Stimulated activated CD4-positive, alpha-beta T cell treated with anti-CD3 and anti-CD28 coated beads, TNF-alpha, amount 100 ng/mL, for 24 hours (primary cell): ENCODE measurements at regions not wholly inside any gene's neighbourhood (a gene's known extent, or its start where the extent isn't known, plus 50 kb on each side); places are given as distances from the start of the nearest gene placed in this dataset.
A peak's percentile ranks its signal among the peaks of the same experiment; 100 is the strongest.

Experiments used
- DNase-seq, 3 experiments: peaks; one replicate each; pipeline ENCODE4 v3.0.0-alpha.2; 2020; ENCODE audit warnings: low read depth in 3 of 3

DNA sequence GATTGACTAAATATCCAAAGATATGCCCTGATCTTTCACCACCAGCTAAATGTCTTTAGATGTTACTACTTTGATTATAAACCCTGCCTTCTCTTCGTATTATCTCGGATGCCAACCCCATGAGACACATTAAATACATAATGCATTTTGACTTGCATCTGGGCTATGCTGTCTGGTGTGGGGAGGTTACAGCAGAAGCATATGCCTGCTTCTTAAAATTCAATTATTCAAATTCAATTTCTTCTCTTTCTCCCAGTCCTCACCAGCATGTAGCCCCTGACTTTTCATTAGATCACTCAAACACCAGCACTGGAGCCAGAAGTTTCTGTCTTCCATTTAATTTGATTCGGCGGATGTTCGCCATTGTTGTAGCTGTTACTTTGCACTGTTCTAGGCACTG lies 360.7 kb upstream of the CAMK1G start:
- no peak for DNase-seq

DNA sequence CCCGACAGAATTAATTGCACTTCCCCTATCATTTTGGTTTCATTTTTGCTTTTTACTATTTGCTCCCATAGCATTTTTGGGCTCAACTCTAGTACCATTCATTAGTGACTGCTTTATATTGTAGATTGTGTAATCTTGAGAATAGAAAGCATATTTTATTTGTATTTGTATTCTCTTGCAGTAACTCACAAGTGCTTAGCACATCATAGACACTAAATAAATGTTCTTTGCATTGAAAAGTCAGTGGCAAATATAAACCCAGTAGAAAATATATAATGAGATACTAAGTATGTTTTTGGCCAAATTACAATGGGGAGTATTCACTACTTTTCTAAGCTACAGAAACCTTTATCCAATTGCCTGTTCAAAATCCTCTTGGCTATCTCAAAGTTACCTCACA lies 359.7 kb upstream of the CAMK1G start:
- DNase-seq: no peak

DNA sequence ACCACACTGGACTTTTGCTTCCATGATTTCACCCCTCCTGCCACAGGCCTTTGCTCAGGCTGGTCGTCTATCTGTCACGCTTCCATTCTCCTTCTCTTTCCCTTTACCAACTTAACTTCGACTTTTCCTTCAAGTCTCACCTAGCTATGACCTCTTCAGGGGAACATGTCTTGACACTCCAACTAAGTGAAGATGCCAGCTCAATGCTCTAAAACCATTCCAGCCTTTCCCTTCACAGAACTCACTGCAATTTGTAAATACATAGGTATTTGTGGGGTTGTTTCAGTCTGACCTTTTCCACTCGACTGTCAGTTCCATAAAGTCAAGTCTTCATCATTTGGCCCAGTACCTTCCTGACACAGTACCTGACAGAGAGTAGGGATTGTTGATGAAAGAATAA lies 358.6 kb upstream of the CAMK1G start:
- DNase-seq: no peak

DNA sequence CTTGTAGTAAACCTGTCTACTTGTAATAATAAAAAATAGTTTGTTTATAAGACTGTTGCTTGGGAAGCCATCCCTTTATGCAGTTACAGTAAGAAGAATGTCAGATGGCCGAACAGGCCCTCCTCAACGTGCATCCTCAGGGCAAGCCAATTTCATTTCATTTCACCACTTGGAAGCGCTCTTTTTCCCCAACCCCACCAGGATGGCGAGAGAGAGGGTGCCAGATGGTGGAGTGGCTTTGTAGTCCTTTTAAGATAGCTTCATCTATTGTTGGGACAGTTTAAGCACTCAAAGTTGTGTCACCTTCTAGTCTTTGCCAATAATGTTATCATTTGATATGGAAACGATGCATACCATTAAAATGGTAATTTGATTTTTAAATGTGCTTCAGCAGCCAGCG lies 356.3 kb upstream of the CAMK1G start:
- DNase-seq: no peak

DNA sequence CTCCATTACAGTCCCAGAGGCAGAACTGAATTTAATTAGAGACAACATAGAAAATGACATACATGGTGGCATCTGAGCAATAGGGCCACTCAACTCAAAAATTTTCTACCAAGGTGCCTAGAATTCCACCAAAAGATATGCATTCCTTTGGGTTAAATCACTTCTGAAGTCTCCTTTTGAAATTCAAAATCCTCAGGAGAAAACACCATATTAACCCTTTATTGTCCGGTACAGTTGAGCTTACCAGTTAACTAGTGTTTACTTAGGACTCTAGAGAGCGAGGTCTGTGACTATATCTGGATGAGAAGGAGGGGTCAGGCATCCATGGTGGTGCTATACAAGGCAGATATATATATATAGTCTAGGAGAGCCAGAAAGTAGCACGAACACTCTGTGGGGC lies 355.6 kb upstream of the CAMK1G start:
- DNase-seq: no peak

DNA sequence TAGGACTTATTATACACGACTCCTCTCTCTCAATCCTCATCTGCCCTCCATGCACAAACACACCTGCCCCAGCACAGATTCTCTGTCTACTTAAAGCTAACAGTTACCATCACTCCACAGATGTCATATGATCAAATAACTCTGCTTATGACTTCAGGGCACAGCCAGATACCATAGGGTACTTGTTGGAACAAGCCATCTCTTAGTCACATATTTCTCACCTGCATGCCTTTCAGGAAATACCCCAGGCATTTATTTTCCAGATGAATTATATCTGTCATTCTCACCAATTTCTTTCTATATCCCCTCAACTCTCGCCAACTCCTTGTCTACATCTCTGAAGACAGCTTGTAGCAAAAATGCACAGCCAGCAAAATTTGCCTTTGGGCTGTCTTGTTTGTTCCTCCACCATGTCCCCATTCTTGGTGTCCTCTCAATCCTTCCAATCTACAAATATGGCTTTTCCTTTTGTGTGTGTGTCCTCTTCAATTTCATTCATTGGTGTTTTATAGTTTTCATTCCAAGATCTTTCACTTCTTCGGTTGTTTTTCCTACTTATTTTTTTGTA lies 353.9 kb upstream of the CAMK1G start:
- DNase-seq: no peak

DNA sequence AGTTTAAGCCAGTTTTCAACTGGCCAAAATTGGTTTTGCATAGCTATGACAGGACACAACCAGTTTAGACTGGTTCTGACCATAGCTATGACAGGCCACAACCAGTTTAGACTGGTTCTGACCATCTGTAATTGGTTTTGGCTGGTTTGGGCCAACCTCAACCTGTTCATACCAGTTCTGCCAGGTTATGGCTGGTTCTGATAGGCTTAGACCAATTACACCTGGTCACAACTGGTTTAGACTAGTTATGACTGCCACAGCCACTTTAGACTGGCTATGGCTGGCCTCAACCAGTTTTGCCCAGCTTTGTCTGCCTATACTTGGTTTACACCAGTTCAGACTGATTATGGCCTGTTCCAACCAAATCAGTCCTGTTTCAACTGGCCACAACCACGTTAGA lies 353.2 kb upstream of the CAMK1G start:
- DNase-seq: no peak

DNA sequence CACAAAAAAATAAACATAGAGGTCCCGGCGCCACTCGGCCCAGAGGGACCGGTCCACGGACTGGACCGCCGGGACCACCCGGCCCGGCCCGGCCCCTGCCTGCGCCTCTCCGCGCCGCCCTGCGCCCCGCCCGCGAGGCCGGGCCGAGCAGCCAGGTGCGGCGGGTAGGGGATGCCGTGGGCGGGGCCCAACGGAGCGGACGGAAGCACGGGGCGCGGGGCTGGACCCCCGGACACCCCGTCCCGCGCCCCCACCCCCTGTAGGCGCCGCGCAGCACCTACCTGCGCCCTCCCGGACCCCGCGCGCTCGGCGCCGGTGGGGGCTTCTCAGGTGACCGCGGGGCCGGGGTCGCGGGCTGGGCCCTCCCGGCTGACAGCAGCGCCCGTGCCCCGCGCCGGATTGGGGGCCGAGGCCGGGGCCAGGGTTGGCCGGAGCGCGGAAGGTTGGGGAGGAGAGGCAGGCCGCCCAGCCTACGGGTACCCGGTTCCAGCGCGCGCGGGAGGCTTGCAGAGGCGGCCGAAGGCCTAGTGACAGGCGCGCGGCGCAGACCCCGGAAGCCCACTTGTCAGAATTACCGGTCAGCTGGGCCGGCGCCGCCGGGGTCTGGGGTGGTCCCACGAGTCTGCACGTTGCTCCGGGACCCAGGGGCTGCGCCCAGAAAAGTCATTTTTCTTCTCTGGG lies 351.9 kb upstream of the CAMK1G start:
- DNase-seq: no peak

DNA sequence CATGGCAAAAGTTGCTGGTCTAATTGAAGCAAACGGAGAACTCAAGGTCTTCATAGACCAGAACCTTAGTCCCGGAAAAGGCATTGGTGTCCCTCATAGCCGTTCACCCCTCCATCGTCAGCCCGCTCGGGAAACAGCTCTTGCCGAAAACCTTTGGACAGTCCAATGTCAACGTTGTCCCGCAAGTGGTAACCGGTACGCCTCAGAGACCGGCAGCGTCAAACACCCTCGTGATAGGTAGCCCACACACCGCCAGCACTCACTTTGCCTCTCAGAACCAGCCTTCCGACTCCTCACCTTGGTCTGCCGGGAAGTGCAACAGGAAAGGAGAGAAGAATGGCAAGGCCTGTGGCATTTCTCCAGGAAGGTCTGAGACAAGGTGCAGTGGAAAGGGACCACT lies 351.3 kb upstream of the CAMK1G start:
- DNase-seq: no peak

DNA sequence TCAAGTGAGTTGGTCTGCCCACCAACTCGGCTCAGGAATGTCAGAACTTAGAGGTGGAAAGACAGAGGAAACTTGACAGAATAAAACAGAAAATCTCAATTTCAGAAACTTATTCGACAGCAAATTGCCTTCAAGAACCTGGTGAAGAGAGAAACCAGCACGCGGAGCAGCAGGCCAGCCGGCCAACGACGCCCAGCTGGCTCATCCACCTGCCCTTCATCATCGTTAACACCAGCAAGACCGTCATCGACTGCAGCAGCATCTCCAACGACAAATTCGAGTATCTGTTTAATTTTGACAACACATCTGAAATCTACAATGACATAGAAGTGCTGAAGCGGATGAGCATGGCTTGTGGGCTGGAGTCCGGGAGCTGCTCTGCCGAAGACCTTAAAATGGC lies 350.8 kb upstream of the CAMK1G start:
- no peak for DNase-seq

DNA sequence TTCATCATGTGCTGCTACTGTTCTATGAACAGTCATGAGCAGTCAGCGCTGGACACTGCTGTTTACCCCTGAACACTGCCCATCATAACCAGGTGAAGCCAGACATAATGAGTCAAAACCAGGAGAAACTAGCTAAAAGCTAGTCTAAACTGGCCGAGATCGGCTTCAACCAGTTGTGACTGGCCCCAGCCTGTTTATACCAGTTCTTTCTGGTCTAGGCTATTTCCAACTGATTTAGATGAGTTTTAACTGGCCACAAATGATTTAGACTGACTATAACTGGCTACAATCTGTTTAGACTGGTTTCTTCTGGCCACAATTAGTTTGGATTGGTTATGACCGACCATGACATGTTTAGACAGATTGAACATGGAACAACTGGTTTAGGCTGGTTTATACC lies 348.3 kb upstream of the CAMK1G start:
- DNase-seq: no peak

DNA sequence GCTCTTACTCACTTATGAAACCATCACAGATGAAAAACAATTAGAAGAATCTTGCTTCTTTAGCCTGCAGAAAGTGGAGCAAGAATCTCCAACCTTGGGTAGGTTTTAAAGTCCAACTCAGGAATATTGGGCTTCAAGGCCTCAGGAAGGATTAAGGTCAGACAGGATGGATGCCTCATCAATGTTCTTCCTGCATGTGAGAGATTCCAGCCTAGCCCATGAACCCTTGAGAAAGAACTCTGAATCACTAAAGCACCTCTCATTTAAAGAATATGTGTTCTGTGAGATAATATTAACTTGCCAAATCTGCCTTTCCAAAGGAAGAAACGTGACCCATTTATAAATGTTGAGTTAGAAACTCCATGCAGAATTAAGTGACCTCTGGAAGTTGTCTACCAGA lies 345.2 kb upstream of the CAMK1G start:
- no peak for DNase-seq

DNA sequence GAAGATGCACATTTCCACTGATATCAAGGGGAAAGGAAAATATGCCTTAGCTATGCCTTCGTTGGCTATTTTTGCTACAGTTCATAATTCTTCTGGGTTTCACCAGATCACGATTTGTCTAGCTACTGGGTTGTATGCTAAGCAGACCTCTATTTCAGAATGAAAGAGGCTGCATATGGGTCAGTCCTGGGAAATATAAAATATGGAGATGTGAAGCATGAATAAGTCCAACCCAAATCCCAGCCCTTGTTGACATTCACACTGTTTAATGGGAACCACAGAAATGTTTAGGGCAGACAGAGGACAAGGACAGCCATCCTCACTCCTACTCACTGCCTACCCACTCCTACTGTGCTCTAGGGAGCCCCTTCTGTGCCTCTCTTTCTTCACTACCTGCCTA lies 343.2 kb upstream of the CAMK1G start:
- DNase-seq: no peak

DNA sequence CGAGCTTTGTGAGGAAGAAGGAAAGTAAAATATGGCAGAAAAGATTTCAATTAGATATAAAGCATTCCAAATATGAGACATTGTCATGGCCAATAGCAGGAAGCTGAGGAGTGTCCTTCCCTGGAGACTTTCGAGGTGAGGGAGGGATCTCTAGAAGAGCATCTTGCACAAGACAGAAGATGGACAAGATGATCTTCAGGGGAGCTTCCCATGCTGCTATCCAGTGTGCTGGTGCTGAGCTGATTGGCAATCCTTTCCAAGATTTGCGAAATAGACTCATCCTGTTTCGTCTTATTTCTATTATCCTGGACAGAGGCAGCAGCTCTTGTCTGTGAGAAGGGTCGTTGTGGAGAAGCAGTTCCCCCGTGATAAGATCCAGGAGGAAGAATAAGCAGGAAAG lies 342.0 kb upstream of the CAMK1G start:
- DNase-seq: no peak

DNA sequence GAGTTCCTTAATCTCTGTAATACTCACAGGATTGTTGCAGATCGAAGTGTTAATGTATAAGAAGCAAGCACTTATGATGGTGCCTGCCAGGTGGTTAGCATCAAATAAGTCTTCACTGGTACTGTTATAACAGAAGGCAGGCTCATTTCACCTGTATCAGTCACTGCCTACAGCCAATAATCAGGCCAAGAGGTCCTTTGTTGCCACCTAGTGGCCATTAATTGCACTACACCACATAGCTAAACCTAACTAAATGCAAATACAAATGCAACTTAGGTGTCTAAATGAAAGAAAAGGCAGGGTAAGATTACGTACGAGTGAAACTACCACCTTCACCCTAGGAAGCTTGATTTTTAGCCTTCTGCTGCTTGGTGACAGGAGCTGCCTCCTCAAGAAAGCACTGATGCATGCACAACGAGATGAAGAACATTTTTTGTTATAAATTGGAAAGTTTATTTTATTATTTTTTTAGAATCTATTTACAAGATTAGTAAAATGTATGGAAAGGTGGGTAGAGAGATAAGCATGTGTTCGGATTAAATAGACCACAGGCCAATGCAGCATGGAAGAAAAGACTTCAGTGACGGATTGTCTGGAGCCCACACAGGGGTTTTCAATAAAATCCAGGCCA lies 334.8 kb upstream of the CAMK1G start:
- peak; percentile 5 to 41 (median 14) for DNase-seq

DNA sequence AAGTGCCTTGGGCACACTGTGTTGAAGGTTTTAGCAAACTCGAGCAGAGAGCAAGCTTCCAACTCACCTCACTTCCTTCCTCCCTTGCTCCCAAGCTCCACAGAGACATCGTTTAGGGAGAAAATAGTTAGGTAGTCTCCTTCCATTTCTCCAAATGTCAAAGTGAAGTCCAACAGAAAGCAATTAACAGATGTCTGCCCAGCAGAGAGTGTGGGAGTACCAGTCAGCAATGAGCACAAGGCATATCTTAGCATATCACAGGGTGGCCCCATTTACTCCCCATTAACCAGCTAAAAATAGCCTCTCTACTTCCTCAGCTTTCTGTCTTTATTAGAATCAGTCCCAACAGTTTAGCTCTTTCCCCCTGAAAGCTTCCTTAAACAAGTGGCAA lies 334.2 kb upstream of the CAMK1G start:
- DNase-seq: no peak

DNA sequence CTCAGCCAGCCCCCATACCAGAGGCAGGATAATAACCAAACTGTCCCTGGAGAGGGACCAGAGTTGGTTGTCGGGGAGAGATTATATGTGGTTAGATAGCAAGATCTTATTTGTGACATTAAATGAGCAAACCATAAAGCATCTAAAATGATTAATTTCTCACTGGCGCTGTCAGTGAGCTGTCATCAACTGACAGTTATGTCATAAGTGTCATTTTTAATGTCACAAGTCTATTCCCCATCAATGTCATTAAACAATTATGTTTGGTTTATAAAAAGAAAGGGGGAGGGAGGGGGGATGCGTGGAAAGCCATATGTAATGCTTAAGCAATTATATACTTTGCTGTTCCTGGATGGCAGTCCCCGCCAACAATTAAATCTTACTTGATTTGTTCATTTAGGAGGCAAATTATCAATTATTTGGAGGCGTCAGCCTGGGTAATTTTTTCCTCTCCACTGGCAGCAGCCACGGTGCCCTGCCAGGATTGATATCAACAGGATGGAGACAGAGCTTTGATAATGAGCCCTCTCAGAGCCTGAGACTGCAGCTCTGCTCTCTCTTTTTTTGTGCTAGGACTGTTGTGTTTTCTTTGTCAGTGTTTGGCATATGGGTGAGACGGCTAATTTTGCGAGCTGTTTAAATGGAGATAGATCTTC lies 333.6 kb upstream of the CAMK1G start:
- no peak for DNase-seq

DNA sequence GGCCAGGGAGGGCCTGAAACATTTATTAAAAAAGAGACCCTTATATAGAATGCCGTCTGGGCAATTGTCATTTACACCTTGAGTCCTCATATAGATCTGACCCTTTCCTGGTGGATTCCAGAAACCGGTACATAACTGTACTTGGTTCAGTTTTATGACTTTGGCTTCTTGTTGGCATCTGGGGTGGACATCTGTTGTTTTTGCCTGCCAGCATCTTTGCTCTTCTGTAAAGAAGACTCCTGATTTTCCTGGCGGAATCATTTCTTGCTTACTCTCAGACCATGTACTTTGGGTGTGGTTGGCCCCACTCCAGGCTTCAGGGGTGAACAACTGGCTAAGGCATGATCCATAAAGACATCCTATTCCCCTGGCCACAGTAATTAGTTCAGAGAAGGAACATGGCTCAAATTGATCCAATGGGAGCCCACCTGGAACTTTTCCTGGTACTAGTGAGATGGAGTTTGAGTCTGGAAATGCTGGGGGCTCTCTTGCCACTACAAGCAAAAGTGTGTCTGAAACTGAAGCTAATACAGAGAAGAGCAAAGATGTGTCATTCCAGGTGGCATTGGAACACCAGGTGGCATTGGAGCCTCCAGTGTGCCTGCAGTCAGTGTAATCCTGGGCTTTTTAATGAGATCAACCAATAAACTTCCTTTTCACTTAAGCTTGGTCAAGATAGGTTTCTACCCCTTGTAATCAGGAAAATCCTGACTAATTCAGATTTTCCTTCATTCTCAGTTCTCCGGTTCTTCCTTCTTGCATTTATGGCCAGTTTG lies 332.5 kb upstream of the CAMK1G start:
- DNase-seq: no peak

DNA sequence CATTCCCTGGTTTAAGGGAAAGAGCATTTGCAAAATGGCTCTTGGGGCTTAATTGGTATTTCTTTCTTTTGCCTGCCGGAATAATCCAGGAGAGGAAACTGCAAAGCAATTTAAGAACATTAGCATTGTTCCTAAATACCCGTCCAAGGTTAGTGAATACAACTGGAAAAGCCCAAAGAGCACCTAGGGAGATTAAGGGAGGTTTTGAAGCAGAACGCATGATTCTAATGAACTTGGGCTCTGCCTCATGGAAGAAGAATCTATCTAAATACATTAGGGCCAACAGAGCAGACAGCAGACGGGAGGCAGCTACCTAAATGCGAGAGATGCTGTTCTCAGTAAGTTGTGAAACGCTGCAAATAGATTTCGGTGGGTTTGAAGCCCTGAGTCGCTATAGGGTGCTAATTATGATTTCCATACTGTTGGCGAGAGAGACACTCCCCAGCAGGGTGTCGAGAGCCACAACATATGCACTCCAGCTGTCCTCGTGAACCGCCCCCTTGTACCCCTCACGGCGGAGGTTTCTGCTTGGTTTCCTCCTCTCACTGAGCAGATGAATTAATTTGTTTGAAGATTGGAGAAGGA lies 326.7 kb upstream of the CAMK1G start:
- no peak for DNase-seq

DNA sequence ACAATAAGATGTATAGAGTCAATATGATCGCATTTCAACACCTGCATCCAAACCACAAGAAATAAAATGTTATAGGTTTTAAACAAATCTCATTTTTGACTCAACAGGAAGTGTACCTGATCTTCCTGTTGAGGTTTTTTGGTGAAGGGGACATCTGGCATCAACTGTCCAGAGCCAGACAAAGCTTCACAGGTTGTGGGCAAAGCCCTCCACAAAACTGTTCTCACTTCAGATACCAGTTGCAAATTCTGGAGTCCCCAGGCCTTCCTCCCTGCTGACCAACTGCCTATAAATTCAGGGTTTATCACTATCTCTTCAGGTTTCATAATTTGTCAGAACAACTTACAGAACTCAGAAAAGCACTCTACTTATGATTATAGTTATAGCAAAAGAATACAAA lies 326.1 kb upstream of the CAMK1G start:
- DNase-seq: no peak

DNA sequence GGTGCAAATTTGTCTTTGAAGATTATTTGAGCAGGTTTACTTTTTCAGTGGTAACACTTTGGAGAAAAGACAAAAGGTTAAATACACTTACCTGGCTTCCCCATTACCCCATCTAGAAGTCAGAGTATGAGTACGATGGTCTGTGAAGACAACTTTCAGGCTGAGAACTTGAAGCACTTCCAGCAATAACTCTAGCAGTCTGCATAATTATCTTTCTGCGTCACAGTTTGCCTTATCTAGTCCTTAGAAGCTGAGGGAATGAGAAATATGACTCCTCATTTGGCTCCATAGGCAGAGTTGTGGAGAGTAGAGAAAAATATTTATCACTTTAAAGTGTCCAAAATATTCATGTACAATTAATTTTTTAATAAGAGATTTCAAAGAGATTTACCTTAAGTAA lies 323.4 kb upstream of the CAMK1G start:
- no peak for DNase-seq

DNA sequence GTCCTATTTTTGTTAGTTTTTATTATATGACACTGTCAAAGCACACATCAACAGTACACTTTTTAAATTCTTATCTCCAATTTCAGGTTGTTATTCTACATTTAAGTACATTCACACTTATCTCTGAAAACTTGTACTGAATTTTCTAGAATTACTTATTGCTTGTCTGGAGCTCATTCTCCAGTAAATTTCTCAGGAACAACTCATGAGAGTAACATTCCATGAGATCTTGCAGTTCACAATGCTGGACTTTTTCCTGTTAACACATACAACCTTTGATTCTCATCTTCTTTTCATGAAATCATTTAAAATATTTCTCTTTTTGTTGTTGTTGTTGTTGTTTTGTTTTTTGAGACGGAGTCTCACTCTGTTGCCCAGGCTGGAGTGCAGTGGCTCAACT lies 320.9 kb upstream of the CAMK1G start:
- DNase-seq: no peak
